Left lung (tissue), 4 donors: ENCODE measurements at regions not wholly inside any gene's neighbourhood (a gene's known extent, or its start where the extent isn't known, plus 50 kb on each side); places are given as distances from the start of the nearest gene placed in this dataset.

ENCODE experiments used
- ATAC-seq: fragments of 200-7000 bp; cut with Tn5 transposase; one replicate; pipeline ENCODE4 v1.9.1; 2020; ENCODE audit warnings: moderate library complexity
- DNase-seq, 4 donors: peaks; one replicate each; pipeline ENCODE4 v3.0.0-alpha.2; 2013 to 2020
- H3K27ac ChIP-seq, 2 donors: fragments of 200-600 bp; sonication (generic) in 1 of 2; one replicate each; pipeline versions ENCODE4 v1.5.0 to v1.8.0; 2020 to 2021
- H3K27me3 ChIP-seq, 2 donors: fragments of 200-600 bp; sonication (generic) in 1 of 2; one replicate each; pipeline versions ENCODE4 v1.5.0 to v1.8.0; 2020 to 2021
- H3K36me3 ChIP-seq, 2 donors: fragments of 200-600 bp; sonication (generic) in 1 of 2; one replicate each; pipeline versions ENCODE4 v1.5.0 to v1.8.0; 2020 to 2021
- H3K4me1 ChIP-seq, 2 donors: fragments of 200-600 bp; one replicate each; pipeline ENCODE4 v1.8.0; 2021
- H3K4me3 ChIP-seq, 2 donors: fragments of 200-600 bp; sonication (generic) in 1 of 2; one replicate each; pipeline versions ENCODE4 v1.5.0 to v1.8.0; 2020 to 2021; ENCODE audit warnings: mild to moderate bottlenecking in 1 of 2
- H3K9me3 ChIP-seq, 2 donors: fragments of 200-600 bp; sonication (generic) in 1 of 2; one replicate each; pipeline versions ENCODE4 v1.5.0 to v1.8.0; 2020 to 2021
- intact Hi-C, 2 donors: fragments of 100-400 bp; cut with DNase I; formaldehyde crosslinking; loops; one replicate each; pipeline versions ENCODE4 v1.11.2 to v1.14.2; 2022
- TF ChIP-seq, protein P1 (sequence below), 2 donors: fragments of 200-600 bp; sonication (generic) in 1 of 2; IDR thresholded peaks; one replicate each; pipeline versions ENCODE4 v1.5.0 to v1.8.0; 2021; ENCODE audit warnings: antibody characterized with exemption in 2 of 2
- donor health status: DM: no; HTN: yes; CAD: no.
- donor health status: DM: no; HTN: no; CAD: no.

DNA sequence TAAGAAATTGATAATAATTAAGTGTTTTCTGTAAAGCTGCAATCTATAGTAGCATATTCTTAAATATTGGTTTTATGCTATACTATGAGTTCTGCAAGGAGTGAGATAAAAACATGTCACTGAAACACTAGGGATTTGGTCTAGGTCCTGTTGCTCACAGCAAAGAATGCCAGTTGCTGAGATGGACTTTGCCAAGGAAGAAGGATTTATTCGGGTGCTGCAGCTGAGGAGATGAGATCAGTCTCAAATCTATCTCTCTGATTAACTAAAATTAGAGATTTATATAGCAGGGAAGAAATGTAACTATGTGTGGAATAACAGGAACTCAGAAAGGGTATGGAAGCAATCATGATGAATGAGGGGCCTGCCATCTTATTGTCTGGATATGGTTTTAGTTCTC, 1569.9 kb downstream of the PCDH7 start:
- Histone ChIP-seq H3K4me3 (no peak overlapping the region), H3K27me3 (no peaks in the 10 kb centered on the region), H3K36me3 (no peaks in the 10 kb centered on the region), H3K9me3 (no peaks in the 10 kb centered on the region), H3K27ac (no peak overlapping the region), H3K4me1 (no peaks in the 10 kb centered on the region)
- ATAC-seq: no peak
- DNase-seq: no peak
- TF ChIP-seq, protein P1, sequence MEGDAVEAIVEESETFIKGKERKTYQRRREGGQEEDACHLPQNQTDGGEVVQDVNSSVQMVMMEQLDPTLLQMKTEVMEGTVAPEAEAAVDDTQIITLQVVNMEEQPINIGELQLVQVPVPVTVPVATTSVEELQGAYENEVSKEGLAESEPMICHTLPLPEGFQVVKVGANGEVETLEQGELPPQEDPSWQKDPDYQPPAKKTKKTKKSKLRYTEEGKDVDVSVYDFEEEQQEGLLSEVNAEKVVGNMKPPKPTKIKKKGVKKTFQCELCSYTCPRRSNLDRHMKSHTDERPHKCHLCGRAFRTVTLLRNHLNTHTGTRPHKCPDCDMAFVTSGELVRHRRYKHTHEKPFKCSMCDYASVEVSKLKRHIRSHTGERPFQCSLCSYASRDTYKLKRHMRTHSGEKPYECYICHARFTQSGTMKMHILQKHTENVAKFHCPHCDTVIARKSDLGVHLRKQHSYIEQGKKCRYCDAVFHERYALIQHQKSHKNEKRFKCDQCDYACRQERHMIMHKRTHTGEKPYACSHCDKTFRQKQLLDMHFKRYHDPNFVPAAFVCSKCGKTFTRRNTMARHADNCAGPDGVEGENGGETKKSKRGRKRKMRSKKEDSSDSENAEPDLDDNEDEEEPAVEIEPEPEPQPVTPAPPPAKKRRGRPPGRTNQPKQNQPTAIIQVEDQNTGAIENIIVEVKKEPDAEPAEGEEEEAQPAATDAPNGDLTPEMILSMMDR (IDR thresholded peaks at IDR 0.05): no peak
- intact Hi-C loops: no loop called here

DNA sequence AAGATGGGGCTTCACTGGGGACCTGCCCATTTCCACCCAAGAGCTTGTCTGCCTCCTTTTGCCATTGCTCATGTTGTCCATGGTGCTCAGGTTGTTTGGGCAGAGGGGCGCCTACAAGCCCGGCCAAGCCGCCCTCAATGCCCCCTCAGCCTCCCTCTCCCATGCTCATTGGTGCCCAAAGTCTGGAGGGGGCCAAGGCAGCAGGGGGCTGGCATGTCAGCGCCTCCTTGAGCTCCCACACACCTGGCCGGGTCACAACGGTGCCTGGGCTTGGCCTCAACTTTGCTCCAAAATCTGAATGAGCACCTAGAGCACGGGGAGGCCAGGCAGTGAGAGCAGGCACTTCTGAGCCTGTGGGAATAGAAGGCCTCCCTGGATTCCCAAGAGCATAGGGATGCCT, 1598.8 kb downstream of the PCDH7 start:
- no peak for ATAC-seq
- intact Hi-C loops: no loop called here
- H3K4me1 ChIP-seq: no peaks in the 10 kb centered on the region
- no peaks in the 10 kb centered on the region for H3K27me3 ChIP-seq
- TF ChIP-seq, protein P1 (IDR thresholded peaks at IDR 0.05): no peak
- no peaks in the 10 kb centered on the region for H3K36me3 ChIP-seq
- peaks cover 0 to 12% of the 10 kb centered on the region in 2 donors for H3K9me3 ChIP-seq
- H3K27ac ChIP-seq: no peak overlapping the region
- peak in 1 of 4 donors; percentile 48 for DNase-seq
- no peak overlapping the region for H3K4me3 ChIP-seq

DNA sequence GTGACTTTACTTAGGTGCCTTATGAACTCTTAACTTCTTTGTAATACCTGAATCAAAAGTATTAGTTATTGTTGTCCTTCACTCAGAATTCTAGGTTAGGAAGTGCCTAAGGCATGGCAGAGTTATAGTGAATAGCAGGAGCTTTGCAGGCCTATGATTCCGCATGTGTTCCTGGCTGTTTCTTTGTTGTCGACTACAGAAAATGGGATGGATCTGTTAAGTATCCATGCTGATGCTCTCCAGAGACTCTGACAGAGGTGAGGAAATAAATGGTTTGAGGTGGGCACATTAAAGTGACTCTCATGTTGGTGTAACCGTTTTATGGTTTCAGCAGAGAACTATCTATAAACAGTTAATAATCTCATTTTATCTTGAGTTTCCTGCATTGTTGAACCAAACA, 1601.3 kb downstream of the PCDH7 start:
- Histone ChIP-seq H3K9me3 (peaks cover 0 to 10% of the 10 kb centered on the region in 2 donors), H3K27me3 (no peaks in the 10 kb centered on the region), H3K36me3 (no peaks in the 10 kb centered on the region), H3K4me1 (no peaks in the 10 kb centered on the region), H3K4me3 (no peak overlapping the region), H3K27ac (no peak overlapping the region)
- intact Hi-C loops: no loop called here
- no peak for ATAC-seq
- TF ChIP-seq, protein P1 (IDR thresholded peaks at IDR 0.05): no peak
- DNase-seq: no peak

DNA sequence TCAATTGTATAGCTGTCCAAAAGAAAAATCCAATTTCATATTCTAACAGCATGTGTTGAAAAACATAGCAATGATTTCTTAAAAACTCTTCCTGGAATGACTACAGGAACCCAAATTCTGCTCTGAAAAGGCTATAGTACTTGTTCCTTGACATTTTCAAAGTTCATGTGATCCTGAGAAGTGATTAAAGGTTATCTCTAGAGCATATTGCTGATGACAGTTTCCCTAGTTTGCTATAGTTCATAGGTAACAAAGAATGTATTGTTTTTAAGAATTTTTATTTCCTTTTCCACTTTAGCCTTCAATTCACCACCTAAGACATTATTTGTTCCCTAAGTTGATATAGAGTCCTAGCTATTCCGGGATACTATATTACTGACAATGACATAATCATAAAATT, 1614.6 kb downstream of the PCDH7 start:
- H3K4me3 ChIP-seq: no peak overlapping the region

DNA sequence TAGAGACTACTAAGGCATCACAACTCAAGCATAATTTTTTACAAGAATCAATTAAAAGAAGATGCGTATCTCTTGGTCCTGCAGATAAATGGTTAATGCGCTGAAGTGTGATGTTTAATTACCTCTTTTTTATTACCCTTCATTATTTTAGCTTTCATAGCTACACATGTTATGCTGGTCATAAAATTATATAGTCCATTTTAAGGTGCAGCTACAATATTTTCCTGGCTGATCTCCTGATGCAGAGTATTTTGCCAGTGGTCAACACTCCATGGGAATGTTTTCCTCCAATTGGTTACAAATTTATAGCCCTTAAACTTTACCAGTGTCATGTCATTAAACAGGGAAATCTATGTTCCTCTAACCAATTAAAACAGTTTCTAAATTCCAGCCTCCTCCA, 1617.2 kb downstream of the PCDH7 start:
- no peaks in the 10 kb centered on the region for H3K9me3 ChIP-seq
- TF ChIP-seq, protein P1 (IDR thresholded peaks at IDR 0.05): no peak
- H3K4me3 ChIP-seq: no peak overlapping the region
- no peaks in the 10 kb centered on the region for H3K27me3 ChIP-seq
- no peak for ATAC-seq
- intact Hi-C loops: no loop called here
- H3K36me3 ChIP-seq: no peaks in the 10 kb centered on the region
- DNase-seq: no peak
- H3K4me1 ChIP-seq: no peaks in the 10 kb centered on the region
- no peak overlapping the region for H3K27ac ChIP-seq

More for the DNA sequence above, 1614.6 kb downstream of the PCDH7 start:
- intact Hi-C loops: no loop called here
- no peaks in the 10 kb centered on the region for H3K4me1 ChIP-seq
- H3K9me3 ChIP-seq: no peaks in the 10 kb centered on the region
- H3K27ac ChIP-seq: no peak overlapping the region
- ATAC-seq (no peak), DNase-seq (no peak)
- H3K36me3 ChIP-seq: no peaks in the 10 kb centered on the region
- no peaks in the 10 kb centered on the region for H3K27me3 ChIP-seq
- TF ChIP-seq, protein P1 (IDR thresholded peaks at IDR 0.05): no peak
